ENCODE measurements at regions not wholly inside any gene's neighbourhood (a gene's known extent, or its start where the extent isn't known, plus 50 kb on each side); places are given as distances from the start of the nearest gene placed in this dataset.

- TF ChIP-seq POLR2A (IDR thresholded peaks at IDR 0.05) (no peak), CTCF (IDR thresholded peaks at IDR 0.05) (no peak), EP300 (IDR thresholded peaks at IDR 0.05) (no peak), POLR2AphosphoS5 (IDR thresholded peaks at IDR 0.05) (no peak)
These were observed 287.0 kb downstream of the TLE3 start for GRCh38 chr15:69810431-69811354.

Data from sigmoid colon (tissue), 4 donors.